ENCODE measurements at regions not wholly inside any gene's neighbourhood (a gene's known extent, or its start where the extent isn't known, plus 50 kb on each side); places are given as distances from the start of the nearest gene placed in this dataset.

GRCh38 chr5:4700069-4700468 lies 440.1 kb upstream of the ADAMTS16 start:
- no peak for TF ChIP-seq TAF1 (IDR thresholded peaks at IDR 0.05; ENCODE audit: borderline replicate concordance, insufficient read depth, low read length)
- no peak for TF ChIP-seq POLR2AphosphoS5 (IDR thresholded peaks at IDR 0.05; ENCODE audit: low read depth, low read length)
- no peak for TF ChIP-seq SIN3A (IDR thresholded peaks at IDR 0.05; ENCODE audit: borderline replicate concordance, insufficient read depth, low read length)

Data from PFSK-1 (cell line).